ENCODE measurements at regions not wholly inside any gene's neighbourhood (a gene's known extent, or its start where the extent isn't known, plus 50 kb on each side); places are given as distances from the start of the nearest gene placed in this dataset.

GRCh38 chr3:117558681-117559080, 849.1 kb downstream of the TUSC7 start:
- no peaks in the 10 kb centered on the region for H3K4me1 ChIP-seq (ENCODE audit: control insufficient read depth in 2 of 2, insufficient read depth in 2 of 2, low read length in 2 of 2)
- no peaks in the 10 kb centered on the region for H3K36me3 ChIP-seq (ENCODE audit: control insufficient read depth in 2 of 2, insufficient read depth in 2 of 2, low read length in 1 of 2)
- H3K27me3 ChIP-seq (ENCODE audit: control insufficient read depth in 2 of 2, insufficient read depth in 1 of 2, low read length in 1 of 2) = no peaks in the 10 kb centered on the region
- H3K4me3 ChIP-seq (ENCODE audit: low read length in 2 of 2) = no peak overlapping the region
- WGBS = 89% methylated on average over 1 of the region's 1 CpG
- no peak for DNase-seq (ENCODE audit: low read depth in 6 of 9, low spot score in 9 of 9)
- H3K9me3 ChIP-seq (ENCODE audit: control insufficient read depth in 2 of 2, insufficient read depth in 1 of 2, low read length in 1 of 2) = no peaks in the 10 kb centered on the region
- no peak overlapping the region for H3K27ac ChIP-seq (ENCODE audit: low read depth in 1 of 2, low read length in 1 of 2)

GRCh38 chr3:117562000-117562399, 852.4 kb downstream of the TUSC7 start:
- no peak overlapping the region for H3K27ac ChIP-seq (ENCODE audit: low read depth in 1 of 2, low read length in 1 of 2)
- H3K4me3 ChIP-seq (ENCODE audit: low read length in 2 of 2) = no peak overlapping the region
- WGBS = 84% methylated on average over 2 of the region's 2 CpGs
- H3K27me3 ChIP-seq (ENCODE audit: control insufficient read depth in 2 of 2, insufficient read depth in 1 of 2, low read length in 1 of 2) = no peaks in the 10 kb centered on the region
- no peaks in the 10 kb centered on the region for H3K36me3 ChIP-seq (ENCODE audit: control insufficient read depth in 2 of 2, insufficient read depth in 2 of 2, low read length in 1 of 2)
- H3K9me3 ChIP-seq (ENCODE audit: control insufficient read depth in 2 of 2, insufficient read depth in 1 of 2, low read length in 1 of 2) = no peaks in the 10 kb centered on the region
- H3K4me1 ChIP-seq (ENCODE audit: control insufficient read depth in 2 of 2, insufficient read depth in 2 of 2, low read length in 2 of 2) = no peaks in the 10 kb centered on the region
- DNase-seq (ENCODE audit: low read depth in 6 of 9, low spot score in 9 of 9) = no peak

DNA sequence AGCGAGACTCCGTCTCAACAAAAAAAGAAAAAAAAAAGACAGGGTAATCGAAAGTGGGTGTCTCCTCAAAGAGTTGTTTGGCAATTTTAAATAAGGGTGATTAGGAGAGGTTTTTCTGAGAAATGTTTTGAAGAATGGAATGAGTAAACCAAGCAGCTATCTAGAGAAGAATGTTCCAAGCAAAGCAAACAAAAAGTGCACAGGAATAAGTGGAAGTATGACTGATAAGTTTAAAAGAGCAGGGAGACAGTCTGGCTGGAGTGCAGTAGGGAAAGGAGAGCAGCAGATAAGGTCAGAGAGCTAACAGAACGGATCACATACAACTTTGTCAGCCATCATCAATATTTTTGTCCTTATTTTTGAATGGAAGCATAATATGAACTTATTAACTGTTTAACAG, 853.5 kb downstream of the TUSC7 start:
- Histone ChIP-seq H3K4me1 (ENCODE audit: control insufficient read depth in 2 of 2, insufficient read depth in 2 of 2, low read length in 2 of 2) (no peaks in the 10 kb centered on the region), H3K4me3 (ENCODE audit: low read length in 2 of 2) (no peak overlapping the region), H3K27me3 (ENCODE audit: control insufficient read depth in 2 of 2, insufficient read depth in 1 of 2, low read length in 1 of 2) (no peaks in the 10 kb centered on the region), H3K9me3 (ENCODE audit: control insufficient read depth in 2 of 2, insufficient read depth in 1 of 2, low read length in 1 of 2) (no peaks in the 10 kb centered on the region), H3K36me3 (ENCODE audit: control insufficient read depth in 2 of 2, insufficient read depth in 2 of 2, low read length in 1 of 2) (no peaks in the 10 kb centered on the region), H3K27ac (ENCODE audit: low read depth in 1 of 2, low read length in 1 of 2) (no peak overlapping the region)
- no peak for DNase-seq (ENCODE audit: low read depth in 6 of 9, low spot score in 9 of 9)
- 84% methylated on average over 4 of the region's 4 CpGs for WGBS

GRCh38 chr3:117565777-117566176, 856.2 kb downstream of the TUSC7 start:
- Histone ChIP-seq H3K4me3 (ENCODE audit: low read length in 2 of 2) (no peak overlapping the region), H3K27ac (ENCODE audit: low read depth in 1 of 2, low read length in 1 of 2) (no peak overlapping the region), H3K36me3 (ENCODE audit: control insufficient read depth in 2 of 2, insufficient read depth in 2 of 2, low read length in 1 of 2) (no peaks in the 10 kb centered on the region), H3K27me3 (ENCODE audit: control insufficient read depth in 2 of 2, insufficient read depth in 1 of 2, low read length in 1 of 2) (no peaks in the 10 kb centered on the region), H3K4me1 (ENCODE audit: control insufficient read depth in 2 of 2, insufficient read depth in 2 of 2, low read length in 2 of 2) (no peaks in the 10 kb centered on the region), H3K9me3 (ENCODE audit: control insufficient read depth in 2 of 2, insufficient read depth in 1 of 2, low read length in 1 of 2) (no peaks in the 10 kb centered on the region)
- no peak for DNase-seq (ENCODE audit: low read depth in 6 of 9, low spot score in 9 of 9)

DNA sequence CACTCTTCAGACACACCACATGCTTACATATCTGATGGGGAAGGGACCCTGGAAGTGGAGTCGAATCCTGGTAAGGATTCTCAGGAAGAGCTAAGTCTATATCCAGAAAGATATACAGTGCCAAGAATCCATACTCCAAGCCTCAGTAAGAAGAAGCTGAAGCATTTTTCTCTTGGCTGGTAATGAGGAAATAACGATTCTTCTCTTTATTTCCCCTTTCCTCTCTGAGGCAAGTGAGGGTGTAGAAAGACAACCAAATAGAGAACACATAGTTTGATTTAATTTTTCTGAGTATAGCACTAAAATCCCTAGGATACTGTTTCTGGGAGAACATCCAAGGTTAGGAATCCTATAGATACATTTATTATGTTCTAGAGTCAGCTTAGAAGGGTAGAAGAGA, 857.3 kb downstream of the TUSC7 start:
- no peak overlapping the region for H3K4me3 ChIP-seq (ENCODE audit: low read length in 2 of 2)
- no peak overlapping the region for H3K27ac ChIP-seq (ENCODE audit: low read depth in 1 of 2, low read length in 1 of 2)
- DNase-seq (ENCODE audit: low read depth in 6 of 9, low spot score in 9 of 9) = no peak
- H3K9me3 ChIP-seq (ENCODE audit: control insufficient read depth in 2 of 2, insufficient read depth in 1 of 2, low read length in 1 of 2) = no peaks in the 10 kb centered on the region
- no peaks in the 10 kb centered on the region for H3K36me3 ChIP-seq (ENCODE audit: control insufficient read depth in 2 of 2, insufficient read depth in 2 of 2, low read length in 1 of 2)
- 52% methylated on average over 2 of the region's 2 CpGs for WGBS
- H3K4me1 ChIP-seq (ENCODE audit: control insufficient read depth in 2 of 2, insufficient read depth in 2 of 2, low read length in 2 of 2) = no peaks in the 10 kb centered on the region
- no peaks in the 10 kb centered on the region for H3K27me3 ChIP-seq (ENCODE audit: control insufficient read depth in 2 of 2, insufficient read depth in 1 of 2, low read length in 1 of 2)

DNA sequence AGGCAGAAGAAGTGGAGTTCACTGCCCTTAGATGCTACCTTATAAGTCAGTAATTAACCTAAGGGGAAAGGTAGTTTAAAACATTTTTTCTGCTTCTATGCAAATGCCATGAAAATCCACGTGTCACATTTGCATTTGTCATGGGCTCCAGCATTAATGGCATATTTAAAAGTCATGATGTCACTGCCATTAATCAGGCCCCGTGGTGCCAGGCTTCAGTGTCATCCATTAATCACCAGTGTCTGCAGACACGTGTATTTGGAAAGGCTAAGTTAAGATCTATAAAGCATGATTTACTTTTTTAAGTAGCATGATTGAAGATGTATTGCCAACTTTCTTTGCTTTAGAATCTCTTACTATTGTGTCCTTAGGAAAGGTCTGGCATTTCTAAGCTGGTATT, 857.8 kb downstream of the TUSC7 start:
- Histone ChIP-seq H3K27ac (ENCODE audit: low read depth in 1 of 2, low read length in 1 of 2) (no peak overlapping the region), H3K36me3 (ENCODE audit: control insufficient read depth in 2 of 2, insufficient read depth in 2 of 2, low read length in 1 of 2) (no peaks in the 10 kb centered on the region), H3K27me3 (ENCODE audit: control insufficient read depth in 2 of 2, insufficient read depth in 1 of 2, low read length in 1 of 2) (no peaks in the 10 kb centered on the region), H3K4me3 (ENCODE audit: low read length in 2 of 2) (no peak overlapping the region), H3K4me1 (ENCODE audit: control insufficient read depth in 2 of 2, insufficient read depth in 2 of 2, low read length in 2 of 2) (no peaks in the 10 kb centered on the region), H3K9me3 (ENCODE audit: control insufficient read depth in 2 of 2, insufficient read depth in 1 of 2, low read length in 1 of 2) (no peaks in the 10 kb centered on the region)
- DNase-seq (ENCODE audit: low read depth in 6 of 9, low spot score in 9 of 9) = no peak
- WGBS = 76% methylated on average over 3 of the region's 3 CpGs

- DNase-seq (ENCODE audit: low read depth in 6 of 9, low spot score in 9 of 9) = no peak
- Histone ChIP-seq H3K27ac (ENCODE audit: low read depth in 1 of 2, low read length in 1 of 2) (no peak overlapping the region), H3K4me3 (ENCODE audit: low read length in 2 of 2) (no peak overlapping the region)
These were observed 858.3 kb downstream of the TUSC7 start for GRCh38 chr3:117567906-117568305.

DNA sequence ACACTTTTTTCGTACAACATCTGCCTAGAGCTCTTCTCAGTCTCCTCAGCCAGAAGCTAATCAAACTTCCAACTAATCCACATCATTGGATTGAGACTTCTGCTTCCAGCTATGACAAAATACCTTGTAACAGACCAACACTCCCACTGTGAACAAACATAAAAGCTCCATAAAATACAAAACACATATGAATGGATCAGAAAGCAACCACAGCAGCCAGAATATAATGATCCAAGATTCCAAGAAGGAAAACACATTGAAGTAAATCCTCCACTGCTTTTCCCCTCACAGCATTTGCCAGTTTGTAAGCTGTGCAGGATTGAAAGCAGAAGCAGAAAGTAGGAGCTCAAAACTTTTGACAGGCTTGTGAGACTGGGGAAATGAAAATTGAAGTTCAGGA, 863.2 kb downstream of the TUSC7 start:
- Histone ChIP-seq H3K27ac (ENCODE audit: low read depth in 1 of 2, low read length in 1 of 2) (no peak overlapping the region), H3K9me3 (ENCODE audit: control insufficient read depth in 2 of 2, insufficient read depth in 1 of 2, low read length in 1 of 2) (no peaks in the 10 kb centered on the region), H3K4me1 (ENCODE audit: control insufficient read depth in 2 of 2, insufficient read depth in 2 of 2, low read length in 2 of 2) (no peaks in the 10 kb centered on the region), H3K4me3 (ENCODE audit: low read length in 2 of 2) (no peak overlapping the region), H3K27me3 (ENCODE audit: control insufficient read depth in 2 of 2, insufficient read depth in 1 of 2, low read length in 1 of 2) (no peaks in the 10 kb centered on the region), H3K36me3 (ENCODE audit: control insufficient read depth in 2 of 2, insufficient read depth in 2 of 2, low read length in 1 of 2) (no peaks in the 10 kb centered on the region)
- DNase-seq (ENCODE audit: low read depth in 6 of 9, low spot score in 9 of 9) = no peak
- WGBS = 100% methylated on average over 1 of the region's 1 CpG

More at GRCh38 chr3:117567906-117568305, 858.3 kb downstream of the TUSC7 start:
- H3K27me3 ChIP-seq (ENCODE audit: control insufficient read depth in 2 of 2, insufficient read depth in 1 of 2, low read length in 1 of 2) = no peaks in the 10 kb centered on the region
- H3K4me1 ChIP-seq (ENCODE audit: control insufficient read depth in 2 of 2, insufficient read depth in 2 of 2, low read length in 2 of 2) = no peaks in the 10 kb centered on the region
- H3K9me3 ChIP-seq (ENCODE audit: control insufficient read depth in 2 of 2, insufficient read depth in 1 of 2, low read length in 1 of 2) = no peaks in the 10 kb centered on the region
- no peaks in the 10 kb centered on the region for H3K36me3 ChIP-seq (ENCODE audit: control insufficient read depth in 2 of 2, insufficient read depth in 2 of 2, low read length in 1 of 2)

DNA sequence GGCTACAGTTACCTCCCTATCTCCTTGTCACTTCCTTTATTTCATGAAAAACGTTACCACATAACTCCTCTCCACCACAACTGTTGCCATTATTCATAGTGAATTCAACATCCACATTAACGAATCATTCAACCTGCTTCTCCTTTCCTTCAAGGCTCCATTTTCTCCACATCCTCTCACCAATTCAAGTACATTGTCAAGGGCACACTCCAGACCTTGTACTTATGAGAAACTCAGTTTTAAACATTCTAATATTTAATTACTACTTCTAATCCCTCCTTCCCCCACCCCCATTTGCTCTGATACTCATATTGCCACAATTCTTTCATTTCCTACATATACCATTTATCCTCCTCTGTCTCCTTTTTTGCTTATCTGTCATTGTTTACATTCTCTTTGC, 871.2 kb downstream of the TUSC7 start:
- Histone ChIP-seq H3K9me3 (ENCODE audit: control insufficient read depth in 2 of 2, insufficient read depth in 1 of 2, low read length in 1 of 2) (no peaks in the 10 kb centered on the region), H3K4me1 (ENCODE audit: control insufficient read depth in 2 of 2, insufficient read depth in 2 of 2, low read length in 2 of 2) (no peaks in the 10 kb centered on the region), H3K27me3 (ENCODE audit: control insufficient read depth in 2 of 2, insufficient read depth in 1 of 2, low read length in 1 of 2) (no peaks in the 10 kb centered on the region), H3K4me3 (ENCODE audit: low read length in 2 of 2) (no peak overlapping the region), H3K36me3 (ENCODE audit: control insufficient read depth in 2 of 2, insufficient read depth in 2 of 2, low read length in 1 of 2) (no peaks in the 10 kb centered on the region), H3K27ac (ENCODE audit: low read depth in 1 of 2, low read length in 1 of 2) (no peak overlapping the region)
- 50% methylated on average over 2 of the region's 2 CpGs for WGBS
- DNase-seq (ENCODE audit: low read depth in 6 of 9, low spot score in 9 of 9) = no peak

GRCh38 chr3:117586161-117586560, 876.6 kb downstream of the TUSC7 start:
- Histone ChIP-seq H3K27me3 (ENCODE audit: control insufficient read depth in 2 of 2, insufficient read depth in 1 of 2, low read length in 1 of 2) (no peaks in the 10 kb centered on the region), H3K9me3 (ENCODE audit: control insufficient read depth in 2 of 2, insufficient read depth in 1 of 2, low read length in 1 of 2) (no peaks in the 10 kb centered on the region), H3K36me3 (ENCODE audit: control insufficient read depth in 2 of 2, insufficient read depth in 2 of 2, low read length in 1 of 2) (no peaks in the 10 kb centered on the region), H3K4me1 (ENCODE audit: control insufficient read depth in 2 of 2, insufficient read depth in 2 of 2, low read length in 2 of 2) (no peaks in the 10 kb centered on the region), H3K4me3 (ENCODE audit: low read length in 2 of 2) (no peak overlapping the region), H3K27ac (ENCODE audit: low read depth in 1 of 2, low read length in 1 of 2) (no peak overlapping the region)
- DNase-seq (ENCODE audit: low read depth in 6 of 9, low spot score in 9 of 9) = no peak
